Islet of Langerhans (tissue), 1 donor: ENCODE measurements at regions not wholly inside any gene's neighbourhood (a gene's known extent, or its start where the extent isn't known, plus 50 kb on each side); places are given as distances from the start of the nearest gene placed in this dataset.
"Not testable (repeated sequence)": the region's sequence is repeated elsewhere in the genome, so short reads cannot be mapped to it uniquely, and the experiment has no call there.

Source experiments
- FAIRE-seq: peaks from one replicate; lab custom pipeline; 2011; peaks lifted over from hg19 to GRCh38; lab: Jason Lieb, UNC

GRCh38 chr7:153084278-153084677 is 324.7 kb downstream of the ACTR3B start:
- FAIRE-seq = no peak

- no peak for FAIRE-seq
Observed at GRCh38 chr7:153087498-153087897, 327.9 kb downstream of the ACTR3B start.

GRCh38 chr7:153088601-153089000 is 329.0 kb downstream of the ACTR3B start:
- no peak for FAIRE-seq

GRCh38 chr7:153090209-153090608 is 330.7 kb downstream of the ACTR3B start:
- no peak for FAIRE-seq

- FAIRE-seq = no peak
Observed at GRCh38 chr7:153090764-153091163, 331.2 kb downstream of the ACTR3B start.

GRCh38 chr7:153091477-153091876 is 331.9 kb downstream of the ACTR3B start:
- FAIRE-seq = no peak

- FAIRE-seq = no peak
Observed at GRCh38 chr7:153097511-153098201, 338.1 kb downstream of the ACTR3B start.

GRCh38 chr7:153099235-153099634 is 339.7 kb downstream of the ACTR3B start:
- no peak for FAIRE-seq

- no peak for FAIRE-seq
Observed at GRCh38 chr7:153100691-153101237, 341.2 kb downstream of the ACTR3B start.

- no peak for FAIRE-seq
Observed at GRCh38 chr7:153103202-153103601, 343.6 kb downstream of the ACTR3B start.

GRCh38 chr7:153107826-153108225 is 348.3 kb downstream of the ACTR3B start:
- no peak for FAIRE-seq

- no peak for FAIRE-seq
Observed at GRCh38 chr7:153109566-153109965, 350.0 kb downstream of the ACTR3B start.

- FAIRE-seq = no peak
Observed at GRCh38 chr7:153110606-153111005, 351.1 kb downstream of the ACTR3B start.

- not testable (repeated sequence) for FAIRE-seq
Observed at GRCh38 chr7:153122255-153122654, 362.7 kb downstream of the ACTR3B start.

- FAIRE-seq = no peak
Observed at GRCh38 chr7:153130052-153130451, 370.5 kb downstream of the ACTR3B start.

- no peak for FAIRE-seq
Observed at GRCh38 chr7:153151766-153152165, 392.2 kb downstream of the ACTR3B start.

- FAIRE-seq = no peak
Observed at GRCh38 chr7:153152801-153153422, 393.4 kb downstream of the ACTR3B start.

- FAIRE-seq = no peak
Observed at GRCh38 chr7:153158149-153158548, 398.6 kb downstream of the ACTR3B start.

- no peak for FAIRE-seq
Observed at GRCh38 chr7:153170287-153170686, 410.7 kb downstream of the ACTR3B start.

- FAIRE-seq = no peak
Observed at GRCh38 chr7:153185936-153186335, 426.4 kb downstream of the ACTR3B start.

- FAIRE-seq = no peak
Observed at GRCh38 chr7:153188161-153188560, 428.6 kb downstream of the ACTR3B start.

- no peak for FAIRE-seq
Observed at GRCh38 chr7:153188630-153189029, 429.1 kb downstream of the ACTR3B start.

GRCh38 chr7:153190452-153190851 is 430.9 kb downstream of the ACTR3B start:
- FAIRE-seq = no peak

GRCh38 chr7:153190986-153191385 is 431.4 kb downstream of the ACTR3B start:
- no peak for FAIRE-seq
